A549 (cell line): ENCODE measurements at regions not wholly inside any gene's neighbourhood (a gene's known extent, or its start where the extent isn't known, plus 50 kb on each side); places are given as distances from the start of the nearest gene placed in this dataset.

Source experiments
- ATAC-seq, 2 experiments: fragments of 200-7000 bp in 1 of 2; fragments of >200 bp in 1 of 2; cut with Nextera tagmentation in 1 of 2; cut with Tn5 transposase in 1 of 2; 3 replicates each; pipeline versions ENCODE4 v1.8.0 to v1.9.1; 2018 to 2020; ENCODE audit warnings: mild to moderate bottlenecking in 1 of 2, moderate library complexity in 1 of 2
- CTCF ChIA-PET: fragments of 300-600 bp; sonication (Branson Sonifier 250); formaldehyde crosslinking; extraction: SDS; loops from one replicate; lab custom pipeline; 2021; ENCODE audit warnings: antibody characterized with exemption, inconsistent platforms; lab: Yijun Ruan, JAX
- POLR2A ChIA-PET: fragments of 350-600 bp; formaldehyde crosslinking; extraction: SDS; loops from one replicate; lab custom pipeline; 2021; ENCODE audit warnings: antibody characterized with exemption, inconsistent platforms; lab: Yijun Ruan, JAX
- DNase-seq, 2 experiments: peaks; one replicate each; pipeline versions ENCODE4 v3.0.0 to v3.0.0-alpha.2; 2011 to 2016; ENCODE audit warnings: low read depth in 1 of 2, low spot score in 1 of 2
- FAIRE-seq: peaks from 2 replicates; lab custom pipeline; 2011; peaks lifted over from hg19 to GRCh38; lab: Jason Lieb, UNC
- H3K27ac ChIP-seq, 2 experiments: fragments of >200 bp; sonication (Bioruptor Twin); formaldehyde crosslinking; 3 replicates each; pipeline ENCODE4 v1.5.1; 2016 to 2017
- H3K4me1 ChIP-seq: fragments of >200 bp; sonication (Bioruptor Twin); formaldehyde crosslinking; 3 replicates; pipeline ENCODE4 v1.6.1; 2016
- H3K4me2 ChIP-seq: fragments of >200 bp; sonication (Bioruptor Twin); formaldehyde crosslinking; 3 replicates; pipeline ENCODE4 v1.6.1; 2016
- H3K4me3 ChIP-seq: fragments of >200 bp; sonication (Bioruptor Twin); formaldehyde crosslinking; 3 replicates; pipeline ENCODE4 v1.5.1; 2016
- H3K9me3 ChIP-seq: fragments of >200 bp; sonication (Bioruptor Twin); formaldehyde crosslinking; 3 replicates; pipeline ENCODE4 v1.6.1; 2016
- BCL3 ChIP-seq: fragments of >200 bp; sonication (Bioruptor Twin); formaldehyde crosslinking; IDR thresholded peaks from 3 replicates; pipeline ENCODE4 v1.6.1; 2016
- CBX8 ChIP-seq: fragments of 200-600 bp; sonication (generic); IDR thresholded peaks from 2 replicates; pipeline ENCODE4 v1.6.1; 2016
- CTCF ChIP-seq: fragments of >200 bp; sonication (Bioruptor Twin); formaldehyde crosslinking; IDR thresholded peaks from 3 replicates; pipeline ENCODE4 v1.5.1; 2016
- ELK1 ChIP-seq: fragments of 150-350 bp; IDR thresholded peaks from 2 replicates; pipeline ENCODE4 v1.6.1; 2014; ENCODE audit warnings: low read depth, mild to moderate bottlenecking, low read length
- FOSB ChIP-seq: fragments of 250-450 bp; sonication (Bioruptor Pico); IDR thresholded peaks from 2 replicates; pipeline ENCODE4 v1.5.0; 2020; ENCODE audit warnings: mild to moderate bottlenecking, moderate library complexity
- FOXS1 ChIP-seq: fragments of 250-450 bp; sonication (Bioruptor Pico); IDR thresholded peaks from 2 replicates; pipeline ENCODE4 v1.5.0; 2020; ENCODE audit warnings: mild to moderate bottlenecking, moderate library complexity
- HES2 ChIP-seq: fragments of >200 bp; sonication (Bioruptor Twin); formaldehyde crosslinking; IDR thresholded peaks from 2 replicates; pipeline ENCODE4 v1.6.1; 2016
- HOXA7 ChIP-seq: fragments of 250-450 bp; sonication (Bioruptor Pico); IDR thresholded peaks from 2 replicates; pipeline ENCODE4 v1.5.0; 2020; ENCODE audit warnings: mild to moderate bottlenecking, moderate library complexity
- HOXB13 ChIP-seq: fragments of 250-450 bp; sonication (Bioruptor Pico); IDR thresholded peaks from 2 replicates; pipeline ENCODE4 v1.5.0; 2020; ENCODE audit warnings: low read depth, mild to moderate bottlenecking, moderate library complexity
- HOXB5 ChIP-seq: fragments of 250-450 bp; sonication (Bioruptor Pico); IDR thresholded peaks from 2 replicates; pipeline ENCODE4 v1.5.0; 2020; ENCODE audit warnings: mild to moderate bottlenecking, moderate library complexity
- KDM1A ChIP-seq: fragments of 200-600 bp; sonication (generic); IDR thresholded peaks from 2 replicates; pipeline ENCODE4 v1.6.1; 2016; ENCODE audit warnings: low read depth, mild to moderate bottlenecking
- KDM5A ChIP-seq: fragments of 200-600 bp; sonication (generic); IDR thresholded peaks from 2 replicates; pipeline ENCODE4 v1.6.1; 2016; ENCODE audit warnings: antibody characterized with exemption, mild to moderate bottlenecking
- MAX ChIP-seq: IDR thresholded peaks from 2 replicates; pipeline ENCODE4 v1.6.1; 2012
- MAZ ChIP-seq: fragments of 150-350 bp; IDR thresholded peaks from 2 replicates; pipeline ENCODE4 v1.6.1; 2014; ENCODE audit warnings: antibody characterized with exemption, low read depth, low read length, borderline replicate concordance
- NFE2L2 ChIP-seq: fragments of 150-350 bp; conservative IDR thresholded peaks from 2 replicates; pipeline ENCODE4 v1.6.1; 2014; ENCODE audit warnings: low read length
- NPAS2 ChIP-seq: fragments of 250-450 bp; sonication (Bioruptor Pico); IDR thresholded peaks from 2 replicates; pipeline ENCODE4 v1.8.0; 2022; ENCODE audit warnings: mild to moderate bottlenecking, moderate library complexity, borderline replicate concordance
- PBX3 ChIP-seq: IDR thresholded peaks from 2 replicates; pipeline ENCODE4 v1.6.1; 2012
- POLR2A ChIP-seq: IDR thresholded peaks from 2 replicates; pipeline ENCODE4 v1.6.1; 2012; ENCODE audit warnings: mild to moderate bottlenecking, low read length
- RAD21 ChIP-seq, 2 experiments: fragments of >200 bp in 1 of 2; sonication (Bioruptor Twin) in 1 of 2; formaldehyde crosslinking in 1 of 2; IDR thresholded peaks in 1 of 2; conservative IDR thresholded peaks in 1 of 2; 2 replicates in 1 of 2; 3 replicates in 1 of 2; pipeline ENCODE4 v1.6.1; 2012 to 2018; ENCODE audit warnings: inconsistent platforms in 1 of 2
- RFX5 ChIP-seq: fragments of 450-650 bp; IDR thresholded peaks from 2 replicates; pipeline ENCODE4 v1.7.1; 2014; ENCODE audit warnings: antibody characterized with exemption, mild to moderate bottlenecking, moderate library complexity
- SREBF2 ChIP-seq: fragments of 450-650 bp; IDR thresholded peaks from 2 replicates; pipeline ENCODE4 v1.6.1; 2014; ENCODE audit warnings: mild to moderate bottlenecking, moderate library complexity
- TFCP2L1 ChIP-seq: fragments of 250-450 bp; sonication (Bioruptor Pico); IDR thresholded peaks from 2 replicates; pipeline ENCODE4 v1.5.0; 2021; ENCODE audit warnings: mild to moderate bottlenecking
- USF2 ChIP-seq: fragments of 450-650 bp; IDR thresholded peaks from 2 replicates; pipeline ENCODE4 v1.6.1; 2014; ENCODE audit warnings: antibody characterized with exemption
- ZFP36 ChIP-seq: fragments of 450-650 bp; IDR thresholded peaks from 2 replicates; pipeline ENCODE4 v1.6.1; 2014; ENCODE audit warnings: borderline replicate concordance; ENCODE audit not compliant: partially characterized antibody
- ZNF302 ChIP-seq: fragments of 250-450 bp; sonication (Bioruptor Pico); IDR thresholded peaks from 2 replicates; pipeline ENCODE4 v1.9.0; 2021; ENCODE audit warnings: inconsistent platforms, mild to moderate bottlenecking, moderate library complexity
- WGBS: methylation state at CpG from one replicate; pipeline ENCODE4 v1.1.6; 2017; ENCODE audit errors: missing lambda C conversion rate; 5-methylcytosine and 5-hydroxymethylcytosine counted together

- TF ChIP-seq USF2: no peak
- TF ChIP-seq ELK1: no peak
- TF ChIP-seq KDM1A: no peak
- TF ChIP-seq NPAS2 (CRISPR knock-in tag): no peak
- no peak for TF ChIP-seq NFE2L2
- no peak for TF ChIP-seq KDM5A
- TF ChIP-seq, all 56 proteins: peak for 0
These were observed 356.0 kb upstream of the CLEC14A start (continued) for GRCh38 chr14:38611928-38612327.

GRCh38 chr14:38608244-38608643 lies 352.4 kb upstream of the CLEC14A start:
- ATAC-seq: no peak
- CTCF ChIA-PET: no interaction called here

More at GRCh38 chr14:38608244-38608643, 352.4 kb upstream of the CLEC14A start:
- Histone ChIP-seq H3K4me3 (no peak overlapping the region), H3K4me1 (no peaks in the 10 kb centered on the region), H3K4me2 (no peak overlapping the region), H3K27ac (no peak overlapping the region), H3K9me3 (no peaks in the 10 kb centered on the region)
- POLR2A ChIA-PET: no interaction called here
- FAIRE-seq: no peak
- TF ChIP-seq FOSB (no peak), BCL3 (no peak), ZFP36 (no peak), HES2 (no peak), TFCP2L1 (CRISPR knock-in tag) (no peak), CBX8 (no peak), RFX5 (no peak), MAZ (no peak), FOXS1 (CRISPR knock-in tag) (no peak), ZNF302 (no peak), MAX (no peak), SREBF2 (no peak), PBX3 (no peak), POLR2A (no peak), HOXB13 (no peak), HOXA7 (CRISPR knock-in tag) (no peak), HOXB5 (no peak), CTCF (no peak), RAD21 (conservative IDR thresholded peaks at IDR 0.05 in 1 of 2, IDR thresholded peaks at IDR 0.05 in 1 of 2) (no peak)
- 0% methylated on average over 1 of the region's 1 CpG for WGBS
- no peak for DNase-seq
